SK-N-SH treated with all-trans-retinoic acid at 6 μM for 48 hours (cell line): ENCODE measurements at regions not wholly inside any gene's neighbourhood (a gene's known extent, or its start where the extent isn't known, plus 50 kb on each side); places are given as distances from the start of the nearest gene placed in this dataset.

Source experiments
- CREB5 ChIP-seq: fragments of 250-450 bp; sonication (Bioruptor Pico); IDR thresholded peaks from 2 replicates; pipeline ENCODE4 v1.5.1; 2020; ENCODE audit warnings: low read depth, mild to moderate bottlenecking, moderate library complexity
- CSDC2 ChIP-seq: fragments of 250-450 bp; sonication (Bioruptor Pico); IDR thresholded peaks from 2 replicates; pipeline ENCODE4 v1.5.0; 2020; ENCODE audit warnings: mild to moderate bottlenecking, moderate library complexity
- CSRNP3 ChIP-seq: fragments of 250-450 bp; sonication (Bioruptor Pico); IDR thresholded peaks from 2 replicates; pipeline ENCODE4 v1.5.1; 2021; ENCODE audit warnings: mild to moderate bottlenecking, moderate library complexity
- ESRRG ChIP-seq: fragments of 250-450 bp; sonication (Bioruptor Pico); IDR thresholded peaks from 2 replicates; pipeline ENCODE4 v1.6.1; 2021; ENCODE audit warnings: mild to moderate bottlenecking
- ISL1 ChIP-seq: fragments of 250-450 bp; sonication (Bioruptor Pico); IDR thresholded peaks from 2 replicates; pipeline ENCODE4 v2.1.2; 2022; ENCODE audit warnings: mild to moderate bottlenecking, moderate library complexity
- OSR1 ChIP-seq: fragments of 250-450 bp; sonication (Bioruptor Pico); IDR thresholded peaks from 2 replicates; pipeline ENCODE4 v1.8.0; 2022; ENCODE audit warnings: moderate library complexity, mild to moderate bottlenecking, inconsistent platforms
- PATZ1 ChIP-seq: fragments of 250-450 bp; sonication (Bioruptor Pico); IDR thresholded peaks from 2 replicates; pipeline ENCODE4 v1.8.0; 2020; ENCODE audit warnings: mild to moderate bottlenecking, moderate library complexity, borderline replicate concordance
- POU6F1 ChIP-seq: fragments of 250-450 bp; sonication (Bioruptor Pico); IDR thresholded peaks from 2 replicates; pipeline ENCODE4 v1.8.0; 2021; ENCODE audit warnings: low read depth, mild to moderate bottlenecking, moderate library complexity, borderline replicate concordance
- RARB ChIP-seq: fragments of 250-450 bp; sonication (Bioruptor Pico); IDR thresholded peaks from 2 replicates; pipeline ENCODE4 v1.8.0; 2021; ENCODE audit warnings: mild to moderate bottlenecking, moderate library complexity
- SNAI2 ChIP-seq: fragments of 250-450 bp; sonication (Bioruptor Pico); IDR thresholded peaks from 2 replicates; pipeline ENCODE4 v1.5.0; 2020; ENCODE audit warnings: mild to moderate bottlenecking, moderate library complexity
- ZC3H10 ChIP-seq: fragments of 250-450 bp; sonication (Bioruptor Pico); IDR thresholded peaks from 2 replicates; pipeline ENCODE4 v1.5.1; 2021; ENCODE audit warnings: mild to moderate bottlenecking, moderate library complexity
- ZFP30 ChIP-seq: fragments of 450-650 bp; formaldehyde crosslinking; IDR thresholded peaks from 2 replicates; pipeline ENCODE4 v1.5.0; 2022; ENCODE audit warnings: mild to moderate bottlenecking, moderate library complexity

GRCh38 chr16:86196687-86197391, 297.9 kb downstream of the IRF8 start:
- TF ChIP-seq CREB5, result no peak
- no peak for TF ChIP-seq ISL1
- no peak for TF ChIP-seq PATZ1 (CRISPR knock-in tag)
- TF ChIP-seq RARB, result no peak
- TF ChIP-seq POU6F1 (CRISPR knock-in tag), result no peak
- no peak for TF ChIP-seq ZC3H10 (CRISPR knock-in tag)
- no peak for TF ChIP-seq CSRNP3 (CRISPR knock-in tag)
- no peak for TF ChIP-seq OSR1 (CRISPR knock-in tag)
- no peak for TF ChIP-seq SNAI2
- no peak for TF ChIP-seq ESRRG (CRISPR knock-in tag)
- no peak for TF ChIP-seq CSDC2 (CRISPR knock-in tag)
- TF ChIP-seq ZFP30 (CRISPR knock-in tag), result no peak
